ENCODE measurements at regions not wholly inside any gene's neighbourhood (a gene's known extent, or its start where the extent isn't known, plus 50 kb on each side); places are given as distances from the start of the nearest gene placed in this dataset.

DNA sequence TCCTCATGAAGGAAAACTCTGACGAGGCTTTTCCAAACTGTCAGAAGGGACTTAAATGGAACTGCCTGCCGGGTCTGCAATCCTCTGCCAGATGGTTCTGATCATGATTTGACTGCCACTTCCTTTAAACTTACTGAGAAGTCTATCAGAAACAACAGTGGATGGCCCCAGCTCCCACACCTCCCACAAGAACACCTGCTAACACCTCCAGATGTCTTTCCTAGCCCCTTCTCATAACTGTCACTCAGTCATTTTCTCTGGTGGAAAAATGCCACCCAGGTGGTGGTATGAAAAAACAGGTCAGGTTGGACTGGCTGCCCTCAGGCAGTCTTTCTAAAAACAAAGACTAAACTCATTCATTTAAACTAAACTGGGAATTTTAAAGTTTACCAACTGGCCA lies 66.7 kb upstream of the ABCD3 start:
- TF ChIP-seq, protein P1, sequence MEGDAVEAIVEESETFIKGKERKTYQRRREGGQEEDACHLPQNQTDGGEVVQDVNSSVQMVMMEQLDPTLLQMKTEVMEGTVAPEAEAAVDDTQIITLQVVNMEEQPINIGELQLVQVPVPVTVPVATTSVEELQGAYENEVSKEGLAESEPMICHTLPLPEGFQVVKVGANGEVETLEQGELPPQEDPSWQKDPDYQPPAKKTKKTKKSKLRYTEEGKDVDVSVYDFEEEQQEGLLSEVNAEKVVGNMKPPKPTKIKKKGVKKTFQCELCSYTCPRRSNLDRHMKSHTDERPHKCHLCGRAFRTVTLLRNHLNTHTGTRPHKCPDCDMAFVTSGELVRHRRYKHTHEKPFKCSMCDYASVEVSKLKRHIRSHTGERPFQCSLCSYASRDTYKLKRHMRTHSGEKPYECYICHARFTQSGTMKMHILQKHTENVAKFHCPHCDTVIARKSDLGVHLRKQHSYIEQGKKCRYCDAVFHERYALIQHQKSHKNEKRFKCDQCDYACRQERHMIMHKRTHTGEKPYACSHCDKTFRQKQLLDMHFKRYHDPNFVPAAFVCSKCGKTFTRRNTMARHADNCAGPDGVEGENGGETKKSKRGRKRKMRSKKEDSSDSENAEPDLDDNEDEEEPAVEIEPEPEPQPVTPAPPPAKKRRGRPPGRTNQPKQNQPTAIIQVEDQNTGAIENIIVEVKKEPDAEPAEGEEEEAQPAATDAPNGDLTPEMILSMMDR (IDR thresholded peaks at IDR 0.05; ENCODE audit: insufficient read depth, low read length, poor library complexity, severe bottlenecking) = no peak
- no peak for TF ChIP-seq EZH2phosphoT487 (conservative IDR thresholded peaks at IDR 0.05; ENCODE audit: low read length)
